ENCODE measurements at regions not wholly inside any gene's neighbourhood (a gene's known extent, or its start where the extent isn't known, plus 50 kb on each side); places are given as distances from the start of the nearest gene placed in this dataset.

DNA sequence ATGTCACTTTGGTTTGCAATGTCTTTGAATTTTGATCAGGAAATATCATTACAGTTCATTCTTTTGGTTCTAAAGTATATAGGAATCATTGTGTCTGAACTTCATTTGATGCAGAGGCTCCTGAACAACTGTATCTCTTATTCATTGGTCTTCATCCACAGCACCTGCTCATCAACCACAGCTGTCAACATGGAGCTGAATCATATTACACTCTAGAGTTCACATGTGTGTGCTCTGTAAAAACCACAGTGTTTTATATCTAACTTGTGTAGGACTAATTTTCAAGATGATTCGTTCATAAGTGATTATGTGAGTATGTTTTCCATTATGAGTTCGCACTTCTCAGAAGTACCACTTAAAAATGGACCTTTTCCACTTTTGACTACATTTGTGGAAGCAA is 643.3 kb upstream of the FAM241A start:
- TF ChIP-seq, protein P1, sequence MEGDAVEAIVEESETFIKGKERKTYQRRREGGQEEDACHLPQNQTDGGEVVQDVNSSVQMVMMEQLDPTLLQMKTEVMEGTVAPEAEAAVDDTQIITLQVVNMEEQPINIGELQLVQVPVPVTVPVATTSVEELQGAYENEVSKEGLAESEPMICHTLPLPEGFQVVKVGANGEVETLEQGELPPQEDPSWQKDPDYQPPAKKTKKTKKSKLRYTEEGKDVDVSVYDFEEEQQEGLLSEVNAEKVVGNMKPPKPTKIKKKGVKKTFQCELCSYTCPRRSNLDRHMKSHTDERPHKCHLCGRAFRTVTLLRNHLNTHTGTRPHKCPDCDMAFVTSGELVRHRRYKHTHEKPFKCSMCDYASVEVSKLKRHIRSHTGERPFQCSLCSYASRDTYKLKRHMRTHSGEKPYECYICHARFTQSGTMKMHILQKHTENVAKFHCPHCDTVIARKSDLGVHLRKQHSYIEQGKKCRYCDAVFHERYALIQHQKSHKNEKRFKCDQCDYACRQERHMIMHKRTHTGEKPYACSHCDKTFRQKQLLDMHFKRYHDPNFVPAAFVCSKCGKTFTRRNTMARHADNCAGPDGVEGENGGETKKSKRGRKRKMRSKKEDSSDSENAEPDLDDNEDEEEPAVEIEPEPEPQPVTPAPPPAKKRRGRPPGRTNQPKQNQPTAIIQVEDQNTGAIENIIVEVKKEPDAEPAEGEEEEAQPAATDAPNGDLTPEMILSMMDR (IDR thresholded peaks at IDR 0.05; ENCODE audit: poor library complexity, severe bottlenecking) = no peak
- TF ChIP-seq POLR2AphosphoS5 (IDR thresholded peaks at IDR 0.05) (no peak), EZH2 (IDR thresholded peaks at IDR 0.05; ENCODE audit: borderline replicate concordance, insufficient read depth, low read length, poor library complexity, severe bottlenecking) (no peak)
- TF ChIP-seq, protein P2, sequence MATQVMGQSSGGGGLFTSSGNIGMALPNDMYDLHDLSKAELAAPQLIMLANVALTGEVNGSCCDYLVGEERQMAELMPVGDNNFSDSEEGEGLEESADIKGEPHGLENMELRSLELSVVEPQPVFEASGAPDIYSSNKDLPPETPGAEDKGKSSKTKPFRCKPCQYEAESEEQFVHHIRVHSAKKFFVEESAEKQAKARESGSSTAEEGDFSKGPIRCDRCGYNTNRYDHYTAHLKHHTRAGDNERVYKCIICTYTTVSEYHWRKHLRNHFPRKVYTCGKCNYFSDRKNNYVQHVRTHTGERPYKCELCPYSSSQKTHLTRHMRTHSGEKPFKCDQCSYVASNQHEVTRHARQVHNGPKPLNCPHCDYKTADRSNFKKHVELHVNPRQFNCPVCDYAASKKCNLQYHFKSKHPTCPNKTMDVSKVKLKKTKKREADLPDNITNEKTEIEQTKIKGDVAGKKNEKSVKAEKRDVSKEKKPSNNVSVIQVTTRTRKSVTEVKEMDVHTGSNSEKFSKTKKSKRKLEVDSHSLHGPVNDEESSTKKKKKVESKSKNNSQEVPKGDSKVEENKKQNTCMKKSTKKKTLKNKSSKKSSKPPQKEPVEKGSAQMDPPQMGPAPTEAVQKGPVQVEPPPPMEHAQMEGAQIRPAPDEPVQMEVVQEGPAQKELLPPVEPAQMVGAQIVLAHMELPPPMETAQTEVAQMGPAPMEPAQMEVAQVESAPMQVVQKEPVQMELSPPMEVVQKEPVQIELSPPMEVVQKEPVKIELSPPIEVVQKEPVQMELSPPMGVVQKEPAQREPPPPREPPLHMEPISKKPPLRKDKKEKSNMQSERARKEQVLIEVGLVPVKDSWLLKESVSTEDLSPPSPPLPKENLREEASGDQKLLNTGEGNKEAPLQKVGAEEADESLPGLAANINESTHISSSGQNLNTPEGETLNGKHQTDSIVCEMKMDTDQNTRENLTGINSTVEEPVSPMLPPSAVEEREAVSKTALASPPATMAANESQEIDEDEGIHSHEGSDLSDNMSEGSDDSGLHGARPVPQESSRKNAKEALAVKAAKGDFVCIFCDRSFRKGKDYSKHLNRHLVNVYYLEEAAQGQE (IDR thresholded peaks at IDR 0.05; ENCODE audit: borderline replicate concordance) = no peak
